CD4-positive, alpha-beta T cell treated with Interleukin-4 for 4 hours (primary cell): ENCODE measurements at regions not wholly inside any gene's neighbourhood (a gene's known extent, or its start where the extent isn't known, plus 50 kb on each side); places are given as distances from the start of the nearest gene placed in this dataset.
"Not testable (repeated sequence)": the region's sequence is repeated elsewhere in the genome, so short reads cannot be mapped to it uniquely, and the experiment has no call there.

Experiments
- DNase-seq: peaks from one replicate; pipeline ENCODE4 v3.0.0-alpha.2; 2020

GRCh38 chr3:176313426-176313825 lies 883.9 kb downstream of the TBL1XR1 start:
- no peak for DNase-seq

- no peak for DNase-seq
Observed at GRCh38 chr3:176310641-176311040, 886.6 kb downstream of the TBL1XR1 start.

- no peak for DNase-seq
Observed at GRCh38 chr3:176302271-176302670, 895.0 kb downstream of the TBL1XR1 start.

DNA sequence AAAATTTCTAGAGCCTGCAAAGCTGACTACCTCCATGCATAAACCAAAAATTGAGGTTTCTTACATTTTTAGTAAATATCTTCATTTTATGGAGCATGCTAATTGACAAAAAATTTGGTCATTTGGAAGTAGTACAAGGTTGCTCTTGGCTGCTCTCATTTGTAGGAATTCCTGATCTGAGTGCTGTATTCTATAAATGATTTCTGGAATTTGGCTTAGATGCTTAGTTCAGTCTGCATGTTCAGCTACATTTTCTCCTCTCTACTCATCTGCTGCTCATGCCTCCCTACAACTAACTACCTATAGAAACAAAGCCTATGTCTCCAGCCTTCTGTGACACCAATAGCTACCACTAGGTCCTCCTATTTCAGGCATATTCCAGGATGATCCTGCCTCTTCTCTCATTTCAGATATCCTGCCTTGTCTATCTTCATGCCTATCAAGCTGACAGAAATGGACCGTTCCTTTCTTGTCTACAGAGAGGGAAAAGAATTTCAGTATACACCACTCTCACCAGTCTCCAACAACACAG lies 901.1 kb downstream of the TBL1XR1 start:
- DNase-seq: no peak

DNA sequence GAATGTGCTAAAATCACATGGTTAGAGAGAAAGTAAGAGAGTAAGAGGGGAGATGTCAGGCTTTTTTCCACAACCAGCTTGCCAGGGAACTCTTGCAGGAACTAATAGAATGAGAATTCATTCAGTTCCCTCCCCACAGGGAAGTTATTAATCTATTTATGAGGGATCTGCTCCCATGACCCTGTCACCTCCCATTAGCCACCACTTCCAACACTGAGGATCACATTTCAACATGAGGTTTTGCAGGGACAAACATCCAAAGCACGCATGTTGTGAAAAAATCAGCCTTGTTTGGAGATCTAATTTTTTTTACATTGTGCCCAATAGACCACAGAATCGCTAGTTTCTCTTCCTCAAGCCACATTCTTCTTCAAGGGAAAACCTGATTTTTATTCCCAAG lies 904.0 kb downstream of the TBL1XR1 start:
- no peak for DNase-seq

DNA sequence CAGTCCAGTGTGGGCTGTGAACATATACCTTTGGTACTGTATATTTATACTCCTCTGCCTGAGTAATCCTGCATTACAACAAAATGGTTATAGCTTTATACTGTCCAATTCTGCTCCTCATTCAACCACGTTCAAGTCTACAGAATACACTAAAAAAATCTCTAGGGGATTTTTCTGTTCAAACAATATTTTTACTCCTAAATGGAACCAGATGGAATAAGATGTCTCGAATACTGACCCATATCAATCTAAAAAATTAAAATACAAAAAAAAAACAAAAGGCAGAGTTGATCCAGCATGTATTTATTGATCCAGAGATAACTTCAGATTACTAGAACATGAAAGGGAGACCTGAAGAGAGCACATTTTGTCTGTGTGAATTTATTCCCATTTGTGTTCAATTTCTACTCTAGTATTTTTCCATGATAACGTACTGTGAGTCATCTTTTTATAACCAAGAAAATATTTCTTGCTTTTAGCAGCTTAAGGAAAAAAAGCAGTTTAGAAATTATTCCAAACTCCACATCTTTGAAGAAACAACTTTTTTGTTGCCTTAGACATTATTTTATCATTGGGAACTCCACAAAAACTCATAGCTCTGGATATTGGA lies 910.7 kb downstream of the TBL1XR1 start:
- no peak for DNase-seq

DNA sequence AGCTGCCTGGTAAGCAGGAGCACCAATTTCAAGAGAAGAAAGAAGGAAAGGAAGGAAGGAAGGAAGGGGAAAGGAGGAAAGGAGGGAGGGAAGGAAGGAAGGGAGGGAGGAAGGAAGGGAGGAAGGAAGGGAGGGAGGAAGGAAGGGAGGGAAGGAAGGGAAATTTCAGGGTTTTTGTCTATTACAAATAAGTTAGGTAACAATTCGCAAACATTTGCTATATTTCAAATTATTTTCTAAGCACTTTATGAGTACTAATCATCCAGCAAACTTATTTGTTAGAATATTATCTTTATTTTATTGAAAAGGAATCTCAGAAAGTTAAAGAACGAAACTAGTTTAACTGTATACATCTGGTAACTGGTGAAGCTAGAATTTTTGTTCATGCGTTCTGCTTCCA lies 921.7 kb downstream of the TBL1XR1 start:
- no peak for DNase-seq

- no peak for DNase-seq
Observed at GRCh38 chr3:176275113-176275512, 922.2 kb downstream of the TBL1XR1 start.

GRCh38 chr3:176274161-176274560 lies 923.1 kb downstream of the TBL1XR1 start:
- DNase-seq: no peak

- no peak for DNase-seq
Observed at GRCh38 chr3:176262071-176262470, 935.2 kb downstream of the TBL1XR1 start.

DNA sequence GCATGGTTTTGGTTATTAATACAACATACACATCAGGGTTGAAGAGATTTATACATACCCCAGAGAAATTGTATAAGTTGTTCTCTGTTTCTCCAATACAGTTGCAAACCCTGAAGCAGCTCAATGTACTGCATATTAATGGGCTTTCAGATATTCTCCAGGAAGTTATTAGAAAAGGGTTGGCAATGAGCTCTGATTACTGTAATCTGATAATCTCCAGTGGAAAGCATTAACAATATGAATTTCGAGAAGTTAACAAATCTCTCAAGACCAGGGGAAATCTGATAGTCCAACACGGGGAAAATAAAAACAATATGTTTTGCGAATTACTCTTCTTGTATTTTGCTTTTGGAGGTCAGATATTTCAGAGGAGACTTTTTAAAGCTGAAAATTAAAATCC lies 950.1 kb downstream of the TBL1XR1 start:
- no peak for DNase-seq

DNA sequence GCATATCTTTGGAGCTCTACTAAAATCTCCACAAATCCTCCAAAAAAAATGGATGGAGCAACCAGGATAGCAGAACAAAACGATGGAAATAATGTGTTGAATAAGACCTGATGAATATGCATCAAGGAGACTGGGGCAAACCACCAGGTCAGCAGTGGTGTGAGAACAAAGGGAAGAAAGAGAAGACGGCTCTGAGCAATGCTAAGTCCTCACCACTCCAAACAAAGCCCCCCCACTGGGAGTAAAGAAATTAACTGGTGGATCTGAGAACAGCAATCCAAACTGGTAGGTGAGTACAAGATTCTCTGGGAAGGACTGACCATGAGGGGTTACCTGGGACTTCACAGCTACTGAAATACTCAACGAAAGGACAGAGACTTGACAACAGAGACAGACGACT lies 977.3 kb downstream of the TBL1XR1 start:
- DNase-seq: no peak

DNA sequence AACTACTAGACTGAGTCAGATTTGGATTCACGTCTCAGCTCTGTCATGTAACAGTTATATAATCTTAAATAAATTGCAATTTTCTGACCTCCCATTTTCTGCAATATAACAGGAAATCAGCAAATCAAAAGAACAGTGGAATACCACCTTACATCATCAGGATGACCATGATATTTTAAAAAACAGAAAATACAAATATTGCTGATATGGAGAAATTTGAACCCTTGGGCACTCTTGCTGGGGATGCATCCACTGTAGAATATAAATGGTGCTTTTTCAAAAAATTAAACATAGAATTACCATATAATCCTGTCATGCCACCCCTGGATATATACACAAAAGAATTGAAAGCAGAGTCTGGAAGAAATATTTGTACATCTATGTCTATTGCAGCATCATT lies 982.5 kb downstream of the TBL1XR1 start:
- DNase-seq: no peak

DNA sequence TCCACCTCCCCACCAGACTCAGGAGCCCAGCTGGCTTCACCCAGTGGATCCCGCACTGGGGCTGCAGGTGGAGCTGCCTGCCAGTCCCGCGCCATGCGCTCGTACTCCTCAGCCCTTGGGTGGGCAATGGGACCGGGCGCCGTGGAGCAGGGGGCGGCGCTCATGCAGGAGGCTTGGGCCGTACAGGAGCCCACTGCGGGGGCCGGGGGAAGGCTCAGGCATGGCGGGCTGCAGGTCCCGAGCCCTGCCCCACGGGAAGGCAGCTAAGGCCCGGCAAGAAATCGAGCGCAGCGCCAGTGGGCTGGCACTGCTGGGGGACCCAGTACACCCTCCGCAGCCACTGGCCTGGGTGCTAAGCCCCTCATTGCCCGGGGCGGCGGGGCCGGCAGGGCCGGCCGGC lies 984.0 kb downstream of the TBL1XR1 start:
- DNase-seq: not testable (repeated sequence)

- DNase-seq: no peak
Observed at GRCh38 chr3:176208915-176209314, 988.4 kb downstream of the TBL1XR1 start.

DNA sequence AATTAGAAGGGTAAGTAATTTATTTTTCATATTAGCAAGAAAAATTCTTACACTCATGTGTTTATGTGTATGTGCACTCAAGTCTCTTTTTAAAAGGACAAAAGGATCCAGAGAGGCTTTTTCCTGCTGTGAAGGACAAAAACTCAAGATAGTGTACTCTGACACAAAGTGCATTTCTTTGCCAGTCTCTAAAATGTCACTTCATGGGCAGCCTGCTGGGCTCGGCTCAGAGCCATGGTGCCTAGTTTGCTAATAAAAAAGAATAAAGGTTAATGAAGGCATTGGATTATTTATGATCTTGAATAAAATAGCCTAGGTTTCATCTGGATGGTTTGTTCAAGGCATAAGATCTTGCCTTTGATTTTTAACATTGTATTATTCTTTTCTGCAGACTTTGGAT lies 989.0 kb downstream of the TBL1XR1 start:
- no peak for DNase-seq

DNA sequence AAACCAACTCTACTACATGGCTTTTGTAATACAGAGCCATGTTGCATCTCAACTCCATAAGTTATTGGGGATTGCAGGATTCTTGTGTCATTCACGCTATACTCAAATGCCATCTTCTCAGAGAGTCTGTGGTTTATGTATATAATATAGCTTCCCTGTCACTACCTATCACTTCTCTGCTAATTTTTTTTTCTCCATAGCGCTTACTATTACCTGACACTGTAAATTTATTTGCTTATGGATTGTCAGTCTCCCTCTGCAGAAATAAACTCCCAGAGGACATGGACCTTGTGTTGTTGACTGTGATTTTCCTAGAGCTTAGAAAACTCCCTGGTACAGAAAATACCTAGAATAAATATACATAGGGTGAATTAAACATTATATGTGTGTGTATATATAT lies 990.5 kb downstream of the TBL1XR1 start:
- DNase-seq: no peak

DNA sequence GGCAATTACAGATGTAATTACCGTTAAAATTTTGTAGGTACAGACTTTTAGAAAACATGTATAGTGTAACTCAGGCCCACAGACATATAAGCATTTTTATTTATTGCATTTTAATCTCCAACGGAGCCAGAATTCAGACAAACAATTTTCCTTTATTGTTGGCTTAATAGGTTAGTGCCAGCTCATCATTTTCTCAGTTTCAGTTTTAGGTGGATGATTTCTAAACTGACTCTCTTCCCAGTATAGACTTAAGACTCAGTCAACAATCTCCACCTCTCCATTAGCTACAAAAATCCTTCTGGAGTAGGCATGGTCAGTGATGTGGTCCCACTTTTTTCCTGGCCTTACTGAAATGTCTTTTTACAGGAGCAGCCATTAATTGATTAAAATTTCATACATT lies 994.6 kb downstream of the TBL1XR1 start:
- DNase-seq: no peak

DNA sequence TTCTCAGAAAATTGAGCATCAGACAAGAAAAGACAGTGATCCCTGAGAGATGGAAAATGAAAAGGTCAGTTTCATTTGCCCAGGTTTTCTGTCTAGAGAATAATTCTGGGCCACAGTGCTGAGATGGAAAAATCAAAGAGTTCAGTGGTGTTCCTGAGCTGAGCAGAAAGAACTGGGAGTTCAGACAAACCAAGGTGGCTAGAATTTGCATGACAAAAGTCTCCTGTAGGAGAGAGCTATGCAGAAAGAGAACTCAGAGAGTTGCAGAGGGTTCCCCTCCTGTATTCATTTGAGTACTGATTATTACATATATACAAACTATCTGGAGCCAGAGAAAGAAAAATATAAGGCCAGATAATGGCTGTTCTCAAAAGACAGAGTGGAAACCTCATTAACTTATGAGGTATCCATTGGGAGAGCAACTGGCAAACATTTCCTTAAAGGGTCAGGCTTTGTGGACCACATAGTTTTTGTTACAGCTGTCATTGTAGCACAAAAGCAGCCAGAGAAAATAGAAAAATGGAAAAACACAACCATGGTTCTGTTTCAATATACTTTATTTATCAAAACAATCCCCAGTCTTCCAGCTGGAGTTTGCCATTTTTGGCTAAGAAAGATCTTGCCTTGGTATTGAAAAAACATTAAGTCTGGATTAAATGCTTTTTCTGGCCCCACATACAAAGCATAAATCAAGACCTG lies 1004.1 kb downstream of the TBL1XR1 start:
- DNase-seq: no peak

GRCh38 chr3:176190755-176191154 lies 1006.5 kb downstream of the TBL1XR1 start:
- DNase-seq: no peak

DNA sequence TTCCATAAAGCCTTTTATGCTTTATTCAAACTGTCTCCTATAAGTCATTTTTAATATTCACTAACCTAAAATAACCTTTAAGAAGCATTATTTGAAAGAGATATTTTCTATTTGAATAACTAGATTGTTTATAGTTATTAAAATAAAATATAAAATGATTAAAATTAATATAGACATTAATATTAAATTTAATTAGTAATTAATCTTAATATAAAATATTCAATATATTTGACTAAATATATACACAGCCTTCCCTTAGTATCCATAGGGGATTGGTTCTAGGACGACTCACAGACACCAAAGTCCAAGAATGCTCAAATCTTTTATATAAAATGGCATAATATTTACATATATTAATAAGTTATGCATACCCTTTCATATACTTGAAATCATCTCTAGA lies 1014.1 kb downstream of the TBL1XR1 start:
- DNase-seq: no peak

GRCh38 chr3:176174060-176174459 lies 1023.2 kb downstream of the TBL1XR1 start:
- no peak for DNase-seq

- DNase-seq: no peak
Observed at GRCh38 chr3:176172492-176172891, 1024.8 kb downstream of the TBL1XR1 start.

GRCh38 chr3:176167272-176167671 lies 1030.0 kb downstream of the TBL1XR1 start:
- no peak for DNase-seq

GRCh38 chr3:176160997-176161396 lies 1036.3 kb downstream of the TBL1XR1 start:
- no peak for DNase-seq
